ENCODE measurements at regions not wholly inside any gene's neighbourhood (a gene's known extent, or its start where the extent isn't known, plus 50 kb on each side); places are given as distances from the start of the nearest gene placed in this dataset.
"Not testable (repeated sequence)": the region's sequence is repeated elsewhere in the genome, so short reads cannot be mapped to it uniquely, and the experiment has no call there.

GRCh38 chr5:154633744-154634143, 121.4 kb upstream of the LARP1 start:
- not testable (repeated sequence) for H3K9me2 ChIP-seq (ENCODE audit: insufficient read depth, low read length); H4K20me1 ChIP-seq (ENCODE audit: insufficient read depth); H3K79me2 ChIP-seq (replicated peaks; ENCODE audit: insufficient read depth, low read length); H3K27ac ChIP-seq (ENCODE audit: low read length); H3K9me3 ChIP-seq (ENCODE audit: low read length); H3K36me3 ChIP-seq (ENCODE audit: insufficient read depth, low read length); H3K4me3 ChIP-seq (ENCODE audit: low read length); H3K27me3 ChIP-seq (ENCODE audit: insufficient read depth, low read depth, low read length); H3F3A ChIP-seq (ENCODE audit: insufficient read depth, low read length, poor library complexity, severe bottlenecking); H3K4me2 ChIP-seq (ENCODE audit: low read length); H3K9ac ChIP-seq (ENCODE audit: low read length); H2AFZ ChIP-seq (ENCODE audit: low read depth, low read length)

- H3K9ac ChIP-seq (ENCODE audit: low read length): no peak overlapping the region
- H3K27me3 ChIP-seq (ENCODE audit: insufficient read depth, low read depth, low read length): no peaks in the 10 kb centered on the region
- H3K9me3 ChIP-seq (ENCODE audit: low read length): no peaks in the 10 kb centered on the region
- no peak overlapping the region for H3K4me2 ChIP-seq (ENCODE audit: low read length)
- no peaks in the 10 kb centered on the region for H3K79me2 ChIP-seq (replicated peaks; ENCODE audit: insufficient read depth, low read length)
- no peaks in the 10 kb centered on the region for H3F3A ChIP-seq (ENCODE audit: insufficient read depth, low read length, poor library complexity, severe bottlenecking)
- no peaks in the 10 kb centered on the region for H4K20me1 ChIP-seq (ENCODE audit: insufficient read depth)
- no peak overlapping the region for H3K27ac ChIP-seq (ENCODE audit: low read length)
- no peak overlapping the region for H2AFZ ChIP-seq (ENCODE audit: low read depth, low read length)
- H3K9me2 ChIP-seq (ENCODE audit: insufficient read depth, low read length): no peaks in the 10 kb centered on the region
- H3K36me3 ChIP-seq (ENCODE audit: insufficient read depth, low read length): no peaks in the 10 kb centered on the region
- no peak overlapping the region for H3K4me3 ChIP-seq (ENCODE audit: low read length)
- TF ChIP-seq POLR2AphosphoS5 (IDR thresholded peaks at IDR 0.05) (no peak), SMC3 (conservative IDR thresholded peaks at IDR 0.05; ENCODE audit: poor library complexity) (no peak), CTCF (IDR thresholded peaks at IDR 0.05; ENCODE audit: poor library complexity, severe bottlenecking) (no peak), RAD21 (conservative IDR thresholded peaks at IDR 0.05) (no peak), MXI1 (conservative IDR thresholded peaks at IDR 0.05; ENCODE audit: poor library complexity, severe bottlenecking) (no peak), EZH2 (IDR thresholded peaks at IDR 0.05; ENCODE audit: borderline replicate concordance, insufficient read depth, low read length, poor library complexity, severe bottlenecking) (no peak), REST (IDR thresholded peaks at IDR 0.05; ENCODE audit: borderline replicate concordance) (no peak), TAF1 (IDR thresholded peaks at IDR 0.05; ENCODE audit: low read depth) (no peak), EP300 (conservative IDR thresholded peaks at IDR 0.05; ENCODE audit: poor library complexity, severe bottlenecking) (no peak)
Measured at GRCh38 chr5:154631141-154631540, 124.0 kb upstream of the LARP1 start.

GRCh38 chr5:154630410-154630809, 124.8 kb upstream of the LARP1 start:
- Histone ChIP-seq H3K27me3 (ENCODE audit: insufficient read depth, low read depth, low read length) (no peaks in the 10 kb centered on the region), H3F3A (ENCODE audit: insufficient read depth, low read length, poor library complexity, severe bottlenecking) (no peaks in the 10 kb centered on the region), H3K9ac (ENCODE audit: low read length) (no peak overlapping the region), H3K4me2 (ENCODE audit: low read length) (no peak overlapping the region), H3K79me2 (replicated peaks; ENCODE audit: insufficient read depth, low read length) (no peaks in the 10 kb centered on the region), H3K9me3 (ENCODE audit: low read length) (no peaks in the 10 kb centered on the region), H2AFZ (ENCODE audit: low read depth, low read length) (no peak overlapping the region), H4K20me1 (ENCODE audit: insufficient read depth) (no peaks in the 10 kb centered on the region), H3K9me2 (ENCODE audit: insufficient read depth, low read length) (no peaks in the 10 kb centered on the region), H3K27ac (ENCODE audit: low read length) (no peak overlapping the region), H3K36me3 (ENCODE audit: insufficient read depth, low read length) (no peaks in the 10 kb centered on the region), H3K4me3 (ENCODE audit: low read length) (no peak overlapping the region)
- TF ChIP-seq SMC3 (conservative IDR thresholded peaks at IDR 0.05; ENCODE audit: poor library complexity): no peak
- TF ChIP-seq MXI1 (conservative IDR thresholded peaks at IDR 0.05; ENCODE audit: poor library complexity, severe bottlenecking): no peak
- no peak for TF ChIP-seq EP300 (conservative IDR thresholded peaks at IDR 0.05; ENCODE audit: poor library complexity, severe bottlenecking)
